ENCODE measurements at regions not wholly inside any gene's neighbourhood (a gene's known extent, or its start where the extent isn't known, plus 50 kb on each side); places are given as distances from the start of the nearest gene placed in this dataset.

DNA sequence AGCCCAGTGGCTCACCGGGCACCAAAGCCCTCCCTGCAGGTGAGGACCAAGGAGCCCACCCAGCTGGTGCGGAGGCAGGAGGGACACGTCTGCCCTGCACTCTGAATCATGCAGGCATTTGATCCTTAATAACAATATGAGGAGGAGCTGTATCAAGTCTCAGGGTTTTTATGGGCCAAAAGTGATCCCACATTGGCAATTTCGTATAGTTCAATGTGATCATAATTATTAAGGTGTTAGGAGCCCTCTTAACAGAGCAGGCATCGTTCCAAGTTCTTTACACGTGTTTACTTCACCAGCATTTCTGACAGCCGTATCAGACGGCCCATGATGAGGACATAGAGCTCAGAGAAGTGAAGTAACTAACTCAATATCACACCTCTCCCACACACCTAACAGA, 91.9 kb upstream of the PRR5 start:
- DNase-seq, result no peak

DNA sequence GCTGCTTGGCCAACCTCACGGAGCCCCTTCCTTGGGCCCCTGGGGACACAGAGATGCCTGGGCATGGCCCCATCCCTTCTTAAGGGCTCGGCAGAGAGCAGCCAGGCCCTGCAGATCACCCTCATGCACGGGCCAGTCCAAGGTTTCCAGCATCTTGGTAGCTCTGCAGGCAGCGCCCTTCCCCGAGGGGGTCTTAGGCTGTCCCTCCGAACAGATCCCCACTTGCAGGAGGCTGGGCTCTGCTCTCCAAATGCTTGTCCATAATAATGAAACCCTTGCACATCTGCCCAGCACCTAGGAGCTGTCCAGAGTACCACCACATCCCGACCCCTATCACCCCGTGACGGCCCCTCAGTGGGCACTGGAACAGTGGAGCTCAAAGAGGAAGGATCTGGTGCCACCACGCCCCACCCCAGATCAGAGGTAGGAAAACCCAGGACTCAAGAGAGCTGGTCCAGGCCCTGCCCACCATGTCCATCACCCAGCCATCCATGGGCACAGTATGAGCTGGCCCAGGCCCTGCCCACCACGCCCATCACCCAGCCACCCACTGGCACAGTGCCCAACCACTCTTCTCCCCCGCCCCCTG, 92.5 kb upstream of the PRR5 start:
- no peak for DNase-seq

DNA sequence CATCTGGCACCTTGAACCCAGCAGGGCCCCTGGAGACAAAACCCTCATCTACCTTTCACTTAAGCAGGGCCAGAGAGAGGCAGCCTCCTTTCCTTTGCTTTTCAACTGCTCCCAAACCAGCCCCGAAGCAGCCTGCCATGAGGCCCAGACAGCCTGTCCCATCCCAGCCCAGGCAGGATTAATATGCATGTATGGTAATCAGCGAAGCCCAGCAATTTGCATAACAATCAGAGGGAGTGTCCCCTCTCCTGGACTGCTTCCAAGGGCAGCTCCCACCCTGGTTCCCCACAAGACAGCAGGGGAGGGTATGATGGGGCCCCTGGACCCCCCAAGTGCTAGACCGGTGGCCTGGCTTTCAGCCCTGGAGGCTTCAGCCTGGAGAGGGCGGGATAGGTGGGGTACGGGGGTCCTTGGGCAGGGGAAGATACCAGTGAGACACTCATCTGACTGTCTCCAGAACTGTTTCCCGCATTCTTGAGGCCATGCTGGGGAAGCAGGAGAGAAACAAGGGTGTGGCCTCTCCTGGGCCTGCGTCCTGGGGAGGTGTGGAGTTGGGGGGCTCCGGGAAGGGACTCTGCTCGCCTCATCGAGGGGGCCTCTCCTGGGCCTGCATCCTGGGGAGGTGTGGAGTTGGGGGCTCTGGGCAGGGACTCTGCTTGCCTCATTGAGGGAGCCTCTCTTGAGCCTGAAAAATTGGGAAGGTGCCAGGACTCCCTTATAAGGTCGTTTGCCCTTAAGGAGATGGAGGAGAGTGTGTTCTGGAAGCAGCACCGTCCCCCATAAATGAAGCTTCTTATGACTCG, 93.2 kb upstream of the PRR5 start:
- DNase-seq, result no peak

- DNase-seq, result no peak
Measured at GRCh38 chr22:44606126-44606525, 95.9 kb upstream of the PRR5 start.

DNA sequence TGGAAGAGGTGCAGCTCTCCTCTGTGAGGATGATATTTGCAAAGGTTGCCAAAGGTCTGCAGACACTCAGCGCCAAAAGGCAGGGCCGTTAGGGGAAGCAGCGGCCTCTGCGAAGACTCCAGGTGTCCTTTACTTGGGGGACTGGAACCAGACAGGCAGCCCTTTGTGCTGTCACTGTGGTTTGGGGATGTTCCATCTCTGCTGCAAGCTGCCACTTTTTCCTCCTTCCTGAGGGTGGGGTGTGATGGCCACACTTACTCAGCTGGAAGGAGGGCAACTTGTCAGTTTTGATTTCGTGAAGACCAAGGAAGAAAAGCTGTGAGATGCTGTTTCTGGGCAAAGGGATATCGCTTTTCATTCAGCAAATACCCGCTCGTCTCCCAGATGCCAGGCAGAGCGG, 96.5 kb upstream of the PRR5 start:
- DNase-seq, result no peak

DNA sequence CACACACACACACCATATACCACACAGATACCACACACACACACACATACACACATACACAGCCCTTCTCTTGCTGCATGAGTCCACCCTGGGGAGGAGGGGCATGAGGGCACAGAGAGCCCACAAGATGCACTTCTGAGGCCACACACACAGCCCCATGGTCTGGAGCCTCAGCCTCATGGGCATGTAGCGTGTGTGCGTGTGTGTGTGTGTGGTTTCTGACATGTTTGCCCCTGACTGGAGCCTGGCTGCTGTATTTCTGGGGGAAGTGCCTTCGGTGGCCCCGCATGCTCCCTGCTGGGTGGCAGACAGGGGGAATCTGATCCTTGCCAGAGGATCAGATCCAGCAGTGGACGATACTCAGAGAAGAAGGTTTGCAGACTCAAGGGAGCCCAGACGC, 97.0 kb upstream of the PRR5 start:
- DNase-seq, result no peak

GRCh38 chr22:44604455-44604854, 97.5 kb upstream of the PRR5 start:
- DNase-seq, result no peak

- DNase-seq, result no peak
Measured at GRCh38 chr22:44603767-44604166, 98.2 kb upstream of the PRR5 start.

GRCh38 chr22:44601725-44602124, 100.3 kb upstream of the PRR5 start:
- DNase-seq, result no peak

DNA sequence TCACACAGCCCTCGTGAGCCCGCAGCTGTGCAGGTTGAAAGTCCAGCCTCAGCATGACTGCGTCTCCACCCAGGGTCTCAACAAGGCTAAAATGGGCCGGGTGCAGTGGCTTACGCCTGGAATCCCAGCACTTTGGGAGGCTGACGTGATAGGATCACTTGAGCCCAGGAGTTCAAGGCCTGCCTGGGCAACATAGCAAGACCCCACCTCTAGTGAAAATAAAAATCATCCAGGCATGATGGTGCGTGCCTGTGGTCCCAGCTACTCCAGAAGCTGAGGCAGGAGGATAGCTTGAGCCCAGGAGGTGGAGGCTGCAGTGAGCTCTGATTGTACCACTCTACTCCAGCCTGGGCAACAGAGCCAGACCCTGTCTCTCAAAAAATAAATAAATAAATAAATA, 100.8 kb upstream of the PRR5 start:
- no peak for DNase-seq

- DNase-seq, result no peak
Measured at GRCh38 chr22:44600207-44600785, 101.7 kb upstream of the PRR5 start.

GRCh38 chr22:44599500-44600140, 101.6 kb upstream of the RTL6 start:
- no peak for DNase-seq

DNA sequence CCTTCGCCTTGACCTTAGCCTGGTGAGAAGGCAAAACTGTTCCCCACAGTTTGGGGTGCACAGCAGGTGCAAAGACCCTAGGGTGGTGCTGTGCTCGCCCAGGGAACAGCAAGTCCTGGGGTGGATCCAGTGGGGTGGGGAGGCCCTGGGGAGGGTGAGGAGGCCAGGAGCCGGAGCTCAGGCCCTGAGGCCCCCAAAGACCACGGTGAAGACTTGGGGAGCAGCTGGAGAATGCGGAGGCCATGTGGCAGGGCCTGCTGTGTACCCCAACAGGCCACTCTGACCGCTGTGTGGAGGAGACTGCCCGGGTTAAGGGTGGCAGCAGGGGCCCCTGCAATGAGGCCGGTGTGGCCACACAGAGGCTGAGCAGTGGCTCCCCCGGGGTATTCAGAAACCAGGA, 101.1 kb upstream of the RTL6 start:
- DNase-seq, result no peak

DNA sequence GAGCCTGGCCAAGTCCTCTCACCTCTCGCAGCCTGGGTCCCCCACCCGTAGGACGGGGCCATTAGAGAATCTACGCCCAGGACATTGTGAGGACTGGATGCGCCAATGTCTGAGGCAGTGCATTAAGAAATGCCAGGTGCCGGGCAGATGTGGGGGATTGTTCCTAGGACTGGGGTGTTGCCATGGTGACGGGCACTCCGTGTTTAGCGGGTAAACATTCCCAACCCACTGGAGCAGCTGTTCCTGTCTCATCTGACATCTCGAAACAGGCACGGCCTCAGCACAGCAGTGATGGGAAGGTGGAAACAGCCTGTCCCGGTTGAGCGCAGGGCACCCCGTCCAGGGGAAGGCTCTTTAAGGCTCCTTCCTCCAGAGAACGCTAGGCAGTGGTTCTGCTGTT, 99.6 kb upstream of the RTL6 start:
- DNase-seq, result no peak

GRCh38 chr22:44596396-44597125, 98.5 kb upstream of the RTL6 start:
- no peak for DNase-seq

DNA sequence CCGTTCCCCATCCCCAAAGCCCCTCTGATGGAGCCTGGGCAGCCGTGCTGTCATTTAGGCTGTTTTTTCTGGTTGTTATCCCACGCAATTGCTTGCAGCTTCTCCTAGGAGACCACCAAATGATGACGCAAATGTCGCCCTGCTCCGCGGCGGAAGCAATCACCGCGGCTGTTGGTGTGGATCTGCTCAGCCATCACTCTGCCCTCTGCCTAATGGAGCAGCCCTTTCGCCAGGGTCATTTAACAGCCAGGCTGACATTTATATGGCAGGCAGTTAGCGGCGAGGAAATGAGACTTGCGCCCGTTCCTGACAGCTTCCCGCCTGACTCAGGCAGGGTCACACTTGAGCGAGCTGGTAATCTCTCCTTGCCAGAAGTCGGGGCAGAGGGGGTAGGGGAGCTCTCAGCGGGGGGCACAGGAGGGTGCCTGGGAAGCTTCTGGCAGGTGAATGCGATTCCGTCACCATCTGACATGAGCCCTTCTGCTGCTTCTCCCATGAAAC, 97.9 kb upstream of the RTL6 start:
- DNase-seq, result no peak

- DNase-seq, result no peak
Measured at GRCh38 chr22:44594951-44595350, 96.9 kb upstream of the RTL6 start.

DNA sequence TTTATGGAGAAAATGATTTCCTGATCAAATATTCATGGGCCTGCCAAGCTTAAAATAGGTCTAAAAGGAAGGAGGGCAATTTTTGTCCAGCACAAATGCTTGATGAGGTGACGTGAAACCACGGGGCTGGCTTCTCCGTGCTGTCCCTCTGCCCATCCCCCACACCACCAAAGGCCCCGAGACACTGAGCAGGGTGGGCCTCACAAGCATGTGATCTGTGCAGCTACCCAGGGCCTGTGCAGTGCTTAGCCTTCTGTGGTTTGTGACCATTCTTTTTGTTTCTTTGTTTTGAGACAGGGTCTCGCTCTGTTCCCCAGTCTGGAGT, 94.8 kb upstream of the RTL6 start:
- no peak for DNase-seq

- DNase-seq, result no peak
Measured at GRCh38 chr22:44592126-44592823, 94.2 kb upstream of the RTL6 start.

GRCh38 chr22:44591146-44591790, 93.2 kb upstream of the RTL6 start:
- DNase-seq, result no peak

DNA sequence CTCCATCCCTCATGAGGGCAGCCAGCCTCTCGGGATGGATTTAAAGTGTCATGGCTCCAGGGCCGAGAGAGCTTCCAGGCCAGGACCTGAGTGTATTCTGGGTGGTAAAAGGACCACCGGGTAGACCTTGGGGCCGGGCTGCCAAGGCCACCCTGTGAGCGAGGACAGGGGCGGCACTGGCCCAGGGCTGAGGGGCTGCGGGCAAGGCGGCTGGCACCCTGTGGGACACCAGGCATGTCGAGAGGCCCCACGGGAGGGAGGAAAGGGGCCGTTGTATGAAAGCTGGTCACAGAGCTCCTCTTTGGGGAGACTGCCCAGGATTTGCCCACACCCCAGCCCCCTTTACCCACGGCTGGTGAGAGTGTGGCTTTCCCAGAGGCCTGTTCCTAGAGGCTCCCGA, 92.3 kb upstream of the RTL6 start:
- DNase-seq, result no peak

GRCh38 chr22:44589831-44590230, 91.8 kb upstream of the RTL6 start:
- DNase-seq, result no peak
